NB4 (cell line): ENCODE measurements at regions not wholly inside any gene's neighbourhood (a gene's known extent, or its start where the extent isn't known, plus 50 kb on each side); places are given as distances from the start of the nearest gene placed in this dataset.

Experiments used
- CTCF ChIP-seq: IDR thresholded peaks from one replicate; pipeline ENCODE4 v1.5.1; 2012; ENCODE audit warnings: low read depth, low read length
- MAX ChIP-seq: IDR thresholded peaks from 2 replicates; pipeline ENCODE4 v1.6.1; 2011; ENCODE audit warnings: low read depth, low read length
- MYC ChIP-seq: IDR thresholded peaks from 2 replicates; pipeline ENCODE4 v1.6.1; 2011; ENCODE audit warnings: low read depth, low read length
- POLR2A ChIP-seq: IDR thresholded peaks from 2 replicates; pipeline ENCODE4 v1.6.1; 2011; ENCODE audit warnings: mild to moderate bottlenecking; ENCODE audit not compliant: insufficient read length; ENCODE audit errors: extremely low read depth

- TF ChIP-seq CTCF (no peak), POLR2A (no peak), MYC (no peak), MAX (no peak)
Measured at GRCh38 chr7:130880668-130881067, 146.7 kb upstream of the KLF14 start.
